Vagina (tissue), 2 donors: ENCODE measurements at regions not wholly inside any gene's neighbourhood (a gene's known extent, or its start where the extent isn't known, plus 50 kb on each side); places are given as distances from the start of the nearest gene placed in this dataset.

Experiments
- CTCF ChIP-seq, 3 experiments: fragments of 450-650 bp in 2 of 3; fragments of 200-600 bp in 1 of 3; sonication (generic) in 1 of 3; IDR thresholded peaks; one replicate each; pipeline ENCODE4 v1.5.1; 2017 to 2019; ENCODE audit warnings: antibody characterized with exemption in 3 of 3, mild to moderate bottlenecking in 2 of 3, moderate library complexity in 2 of 3
- POLR2A ChIP-seq, 2 donors: fragments of 450-650 bp; IDR thresholded peaks; one replicate each; pipeline ENCODE4 v1.6.1; 2017; ENCODE audit warnings: antibody characterized with exemption in 2 of 2, mild to moderate bottlenecking in 2 of 2, moderate library complexity in 2 of 2
- POLR2AphosphoS5 ChIP-seq, 2 donors: sonication (generic); formaldehyde crosslinking; IDR thresholded peaks; one replicate each; pipeline ENCODE4 v1.9.0; 2017; ENCODE audit warnings: antibody characterized with exemption in 2 of 2, mild to moderate bottlenecking in 2 of 2, low read depth in 1 of 2; ENCODE audit not compliant: insufficient read depth in 1 of 2

GRCh38 chr2:242052421-242052820 is 182.9 kb downstream of the RTP5 start:
- TF ChIP-seq POLR2AphosphoS5 (IDR thresholded peaks at IDR 0.05; ENCODE audit: insufficient read depth in 1 of 2, low read depth in 1 of 2): no peak
- TF ChIP-seq CTCF (IDR thresholded peaks at IDR 0.05): no peak
- no peak for TF ChIP-seq POLR2A (IDR thresholded peaks at IDR 0.05)
